Common myeloid progenitor, CD34-positive (primary cell): ENCODE measurements at regions not wholly inside any gene's neighbourhood (a gene's known extent, or its start where the extent isn't known, plus 50 kb on each side); places are given as distances from the start of the nearest gene placed in this dataset.

Experiments
- CTCF ChIA-PET: fragments of 350-600 bp; sonication (Branson Sonifier 250); formaldehyde crosslinking; loops from one replicate; lab custom pipeline; 2021; ENCODE audit warnings: antibody characterized with exemption; lab: Charles Lee
- POLR2A ChIA-PET: fragments of 350-600 bp; sonication (Branson Sonifier 250); formaldehyde crosslinking; loops from one replicate; lab custom pipeline; 2021; ENCODE audit warnings: antibody characterized with exemption; lab: Charles Lee
- DNase-seq, 3 donors: peaks; one replicate each; pipeline versions ENCODE4 v3.0.0 to v3.0.0-alpha.2; 2013
- H3K27ac ChIP-seq, 2 experiments: 1 replicate in 1 of 2; 2 replicates in 1 of 2; pipeline ENCODE4 v1.7.0; 2013; ENCODE audit warnings: inconsistent platforms in 2 of 2, low read length in 2 of 2, mild to moderate bottlenecking in 2 of 2, low read depth in 1 of 2, moderate library complexity in 1 of 2; ENCODE audit not compliant: severe bottlenecking in 2 of 2, insufficient read depth in 1 of 2, poor library complexity in 1 of 2
- H3K27me3 ChIP-seq, 5 experiments: replicated peaks in 2 of 5; 1 replicate in 3 of 5; 2 replicates in 2 of 5; pipeline versions ENCODE4 v1.6.1 to v1.7.0; 2013; ENCODE audit warnings: low read length in 4 of 5, mild to moderate bottlenecking in 2 of 5, moderate library complexity in 2 of 5, inconsistent platforms in 1 of 5; ENCODE audit not compliant: insufficient read depth in 5 of 5, control insufficient read depth in 4 of 5
- H3K36me3 ChIP-seq, 4 experiments: 1 replicate in 2 of 4; 2 replicates in 2 of 4; pipeline versions ENCODE4 v1.6.1 to v1.7.0; 2013; ENCODE audit warnings: low read length in 3 of 4, control low read depth in 1 of 4, mild to moderate bottlenecking in 1 of 4; ENCODE audit not compliant: control insufficient read depth in 4 of 4, insufficient read depth in 4 of 4
- H3K4me1 ChIP-seq, 4 experiments: 1 replicate in 3 of 4; 2 replicates in 1 of 4; pipeline versions ENCODE4 v1.6.1 to v1.7.1; 2013; ENCODE audit warnings: low read length in 3 of 4, mild to moderate bottlenecking in 3 of 4, control low read depth in 1 of 4, inconsistent platforms in 1 of 4, moderate library complexity in 1 of 4; ENCODE audit not compliant: control insufficient read depth in 4 of 4, insufficient read depth in 4 of 4; ENCODE audit errors: control extremely low read depth in 1 of 4
- H3K4me3 ChIP-seq, 7 experiments: 1 replicate in 4 of 7; 2 replicates in 3 of 7; pipeline versions ENCODE4 v1.5.1 to v1.7.0; 2013; ENCODE audit warnings: mild to moderate bottlenecking in 7 of 7, low read length in 6 of 7, moderate library complexity in 6 of 7, inconsistent platforms in 2 of 7, low read depth in 2 of 7, control low read depth in 1 of 7; ENCODE audit not compliant: insufficient read depth in 4 of 7, control insufficient read depth in 1 of 7; ENCODE audit errors: extremely low read depth in 1 of 7
- H3K9me3 ChIP-seq, 5 experiments: 1 replicate in 4 of 5; 2 replicates in 1 of 5; pipeline versions ENCODE4 v1.6.1 to v1.7.1; 2013; ENCODE audit warnings: low read length in 4 of 5, mild to moderate bottlenecking in 2 of 5, inconsistent platforms in 1 of 5, low read depth in 1 of 5, moderate library complexity in 1 of 5; ENCODE audit not compliant: control insufficient read depth in 4 of 5, insufficient read depth in 2 of 5; ENCODE audit errors: control extremely low read depth in 1 of 5
- WGBS: methylation state at CpG from one replicate; pipeline ENCODE4 v1.1.5; 2013; ENCODE audit not compliant: insufficient coverage; 5-methylcytosine and 5-hydroxymethylcytosine counted together

- ChIA-PET CTCF (no interaction called here), POLR2A (no interaction called here)
- Histone ChIP-seq H3K36me3 (no peaks in the 10 kb centered on the region), H3K4me1 (peaks cover 16 to 49% (median 30%) of the 10 kb centered on the region in 4 experiments), H3K4me3 (no peak overlapping the region), H3K27me3 (no peaks in the 10 kb centered on the region), H3K27ac (no peak overlapping the region), H3K9me3 (no peaks in the 10 kb centered on the region)
- WGBS: 92% methylated on average over 2 of the region's 2 CpGs
- peak in 1 of 3 donors; percentile 46 for DNase-seq
Observed at GRCh38 chr1:199007423-199007822, 368.6 kb downstream of the PTPRC start.

GRCh38 chr1:199009447-199009846, 370.6 kb downstream of the PTPRC start:
- peaks cover 16 to 46% (median 29%) of the 10 kb centered on the region in 4 experiments for H3K4me1 ChIP-seq
- POLR2A ChIA-PET: interaction anchor here (0.6 kb wide), 1 partner anchor 86 kb away, joined by 3 read pairs; no protein-coding TSS in a partner anchor
- peak overlapping the region in 1 of 2 experiments; percentile 55 for H3K27ac ChIP-seq
- peak in 2 of 3 donors; percentile 47 to 62 for DNase-seq
- WGBS: 0% methylated on average over 3 of the region's 5 CpGs
- H3K36me3 ChIP-seq: no peaks in the 10 kb centered on the region
- no peaks in the 10 kb centered on the region for H3K9me3 ChIP-seq
- H3K4me3 ChIP-seq: peak overlapping the region in 3 of 7 experiments; percentile 19 to 40 (median 28)
- CTCF ChIA-PET: interaction anchor here (1.2 kb wide), 1 partner anchor 58 kb away, joined by 3 read pairs; no protein-coding TSS in a partner anchor
- no peaks in the 10 kb centered on the region for H3K27me3 ChIP-seq

DNA sequence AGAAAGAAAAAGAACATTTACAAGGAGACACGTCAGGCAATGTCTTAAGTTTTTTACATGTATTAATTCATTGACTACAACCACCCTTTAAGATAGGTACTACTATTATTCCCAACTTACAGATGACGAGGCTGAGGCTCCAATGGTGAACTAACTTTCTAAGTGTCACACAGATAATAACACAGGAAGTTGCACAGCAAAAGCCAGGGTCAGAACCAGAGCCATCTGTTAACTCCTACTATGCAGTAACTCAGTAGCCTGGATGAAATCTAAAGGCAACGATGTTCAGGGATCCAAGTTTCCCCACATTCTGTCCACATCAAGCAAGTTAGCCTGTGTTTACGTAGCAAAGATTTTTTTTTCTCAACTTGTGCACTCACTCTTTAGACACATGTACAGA, 371.7 kb downstream of the PTPRC start:
- no peaks in the 10 kb centered on the region for H3K27me3 ChIP-seq
- no peaks in the 10 kb centered on the region for H3K36me3 ChIP-seq
- ChIA-PET CTCF (no interaction called here), POLR2A (interaction anchor here (0.6 kb wide), 1 partner anchor 1918 kb away, joined by 4 read pairs; no protein-coding TSS in a partner anchor)
- no peak for DNase-seq
- no peak overlapping the region for H3K27ac ChIP-seq
- H3K4me1 ChIP-seq: peaks cover 16 to 51% (median 29%) of the 10 kb centered on the region in 4 experiments
- 78% methylated on average over 4 of the region's 4 CpGs for WGBS
- peak overlapping the region in 1 of 7 experiments; percentile 31 for H3K4me3 ChIP-seq
- no peaks in the 10 kb centered on the region for H3K9me3 ChIP-seq

DNA sequence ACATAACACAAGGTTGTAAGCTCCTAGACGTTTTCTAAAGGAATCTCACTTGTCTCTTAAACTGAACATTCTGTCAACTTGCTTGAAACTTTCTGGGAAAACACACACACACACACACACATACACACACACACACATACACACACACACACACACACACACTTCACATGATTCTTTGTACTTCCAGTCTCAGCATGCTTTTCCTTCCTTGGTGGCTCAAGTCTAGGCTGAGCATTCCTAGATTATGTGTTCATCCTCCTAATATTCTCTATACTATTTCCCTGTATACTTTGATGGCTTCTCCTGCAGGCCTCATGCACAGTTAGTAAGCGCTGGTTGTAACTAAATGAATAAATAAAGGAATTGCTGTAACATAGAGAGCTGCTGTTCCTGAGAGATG, 372.1 kb downstream of the PTPRC start:
- Histone ChIP-seq H3K36me3 (no peaks in the 10 kb centered on the region), H3K4me3 (peak overlapping the region in 1 of 7 experiments; percentile 31), H3K4me1 (peaks cover 16 to 51% (median 29%) of the 10 kb centered on the region in 4 experiments), H3K27ac (no peak overlapping the region), H3K27me3 (no peaks in the 10 kb centered on the region), H3K9me3 (peaks cover 0 to 2% (median 0%) of the 10 kb centered on the region in 5 experiments)
- CTCF ChIA-PET: no interaction called here
- POLR2A ChIA-PET: interaction anchor here (0.6 kb wide), 1 partner anchor 1917 kb away, joined by 4 read pairs; no protein-coding TSS in a partner anchor
- DNase-seq: no peak
- 86% methylated on average over 2 of the region's 2 CpGs for WGBS

GRCh38 chr1:199015799-199016198, 377.0 kb downstream of the PTPRC start:
- peaks cover 4 to 26% (median 14%) of the 10 kb centered on the region in 4 experiments for H3K4me1 ChIP-seq
- WGBS: 100% methylated on average over 1 of the region's 2 CpGs
- no peak for DNase-seq
- POLR2A ChIA-PET: no interaction called here
- H3K9me3 ChIP-seq: peaks cover 0 to 5% (median 0%) of the 10 kb centered on the region in 5 experiments
- no peak overlapping the region for H3K4me3 ChIP-seq
- CTCF ChIA-PET: no interaction called here
- H3K27ac ChIP-seq: no peak overlapping the region
- H3K36me3 ChIP-seq: no peaks in the 10 kb centered on the region
- H3K27me3 ChIP-seq: no peaks in the 10 kb centered on the region

- peaks cover 0 to 8% (median 0%) of the 10 kb centered on the region in 5 experiments for H3K9me3 ChIP-seq
- no peak overlapping the region for H3K4me3 ChIP-seq
- no peaks in the 10 kb centered on the region for H3K36me3 ChIP-seq
- peaks cover 4 to 24% (median 8%) of the 10 kb centered on the region in 4 experiments for H3K4me1 ChIP-seq
- POLR2A ChIA-PET: no interaction called here
- CTCF ChIA-PET: no interaction called here
- DNase-seq: no peak
- no peaks in the 10 kb centered on the region for H3K27me3 ChIP-seq
- no peak overlapping the region for H3K27ac ChIP-seq
- no CpG with 5 or more reads among the region's 2 CpGs for WGBS
Observed at GRCh38 chr1:199018471-199019135, 379.8 kb downstream of the PTPRC start.

- no peaks in the 10 kb centered on the region for H3K36me3 ChIP-seq
- peak overlapping the region in 1 of 7 experiments; percentile 8 for H3K4me3 ChIP-seq
- POLR2A ChIA-PET: no interaction called here
- CTCF ChIA-PET: no interaction called here
- peaks cover 4 to 20% (median 8%) of the 10 kb centered on the region in 4 experiments for H3K4me1 ChIP-seq
- peaks cover 0 to 8% (median 0%) of the 10 kb centered on the region in 5 experiments for H3K9me3 ChIP-seq
- H3K27ac ChIP-seq: no peak overlapping the region
- WGBS: 75% methylated on average over 1 of the region's 2 CpGs
- DNase-seq: peak in 2 of 3 donors; percentile 26 to 54
- no peaks in the 10 kb centered on the region for H3K27me3 ChIP-seq
Observed at GRCh38 chr1:199020051-199020450, 381.2 kb downstream of the PTPRC start.
